Stomach (tissue), 4 donors: ENCODE measurements at regions not wholly inside any gene's neighbourhood (a gene's known extent, or its start where the extent isn't known, plus 50 kb on each side); places are given as distances from the start of the nearest gene placed in this dataset.

ENCODE experiments used
- EP300 ChIP-seq: sonication (generic); formaldehyde crosslinking; IDR thresholded peaks from one replicate; pipeline ENCODE4 v1.6.1; 2017; ENCODE audit warnings: antibody characterized with exemption
- POLR2A ChIP-seq, 4 donors: fragments of 450-650 bp; IDR thresholded peaks; one replicate each; pipeline ENCODE4 v1.6.1; 2016; ENCODE audit warnings: antibody characterized with exemption in 4 of 4, control low read depth in 2 of 4, mild to moderate bottlenecking in 1 of 4, moderate library complexity in 1 of 4
- TF ChIP-seq, protein P1 (sequence below), 7 experiments: fragments of 450-650 bp in 4 of 7; fragments of 200-600 bp in 3 of 7; sonication (generic) in 3 of 7; IDR thresholded peaks; one replicate each; pipeline ENCODE4 v1.5.1; 2016 to 2019; ENCODE audit warnings: antibody characterized with exemption in 7 of 7, control low read depth in 2 of 7, mild to moderate bottlenecking in 1 of 7

- TF ChIP-seq, protein P1, sequence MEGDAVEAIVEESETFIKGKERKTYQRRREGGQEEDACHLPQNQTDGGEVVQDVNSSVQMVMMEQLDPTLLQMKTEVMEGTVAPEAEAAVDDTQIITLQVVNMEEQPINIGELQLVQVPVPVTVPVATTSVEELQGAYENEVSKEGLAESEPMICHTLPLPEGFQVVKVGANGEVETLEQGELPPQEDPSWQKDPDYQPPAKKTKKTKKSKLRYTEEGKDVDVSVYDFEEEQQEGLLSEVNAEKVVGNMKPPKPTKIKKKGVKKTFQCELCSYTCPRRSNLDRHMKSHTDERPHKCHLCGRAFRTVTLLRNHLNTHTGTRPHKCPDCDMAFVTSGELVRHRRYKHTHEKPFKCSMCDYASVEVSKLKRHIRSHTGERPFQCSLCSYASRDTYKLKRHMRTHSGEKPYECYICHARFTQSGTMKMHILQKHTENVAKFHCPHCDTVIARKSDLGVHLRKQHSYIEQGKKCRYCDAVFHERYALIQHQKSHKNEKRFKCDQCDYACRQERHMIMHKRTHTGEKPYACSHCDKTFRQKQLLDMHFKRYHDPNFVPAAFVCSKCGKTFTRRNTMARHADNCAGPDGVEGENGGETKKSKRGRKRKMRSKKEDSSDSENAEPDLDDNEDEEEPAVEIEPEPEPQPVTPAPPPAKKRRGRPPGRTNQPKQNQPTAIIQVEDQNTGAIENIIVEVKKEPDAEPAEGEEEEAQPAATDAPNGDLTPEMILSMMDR (IDR thresholded peaks at IDR 0.05): no peak
- TF ChIP-seq POLR2A (IDR thresholded peaks at IDR 0.05) (no peak), EP300 (no peak)
Measured at GRCh38 chr11:119940401-119940976, 197.4 kb downstream of the TRIM29 start.
